Aorta (tissue), 5 donors: ENCODE measurements at regions not wholly inside any gene's neighbourhood (a gene's known extent, or its start where the extent isn't known, plus 50 kb on each side); places are given as distances from the start of the nearest gene placed in this dataset.

Experiments used
- ATAC-seq: fragments of 200-7000 bp; cut with Tn5 transposase; one replicate; pipeline ENCODE4 v1.9.1; 2022; ENCODE audit warnings: moderate library complexity; ENCODE audit not compliant: low FRiP score
- DNase-seq, 2 donors: peaks; one replicate each; pipeline ENCODE4 v3.0.0-alpha.2; 2020
- H3K27ac ChIP-seq, 2 donors: one replicate each; pipeline ENCODE4 v1.5.1; 2013; ENCODE audit warnings: low read length in 2 of 2, mild to moderate bottlenecking in 2 of 2, moderate library complexity in 2 of 2, control low read depth in 1 of 2, inconsistent platforms in 1 of 2, low read depth in 1 of 2
- H3K27me3 ChIP-seq, 2 donors: one replicate each; pipeline ENCODE4 v1.6.1; 2013; ENCODE audit warnings: control low read depth in 1 of 2, low read length in 1 of 2, mild to moderate bottlenecking in 1 of 2, moderate library complexity in 1 of 2; ENCODE audit not compliant: insufficient read depth in 2 of 2, control insufficient read depth in 1 of 2
- H3K36me3 ChIP-seq, 2 donors: one replicate each; pipeline ENCODE4 v1.6.1; 2013; ENCODE audit warnings: control low read depth in 1 of 2, low read length in 1 of 2, mild to moderate bottlenecking in 1 of 2; ENCODE audit not compliant: insufficient read depth in 2 of 2, control insufficient read depth in 1 of 2
- H3K4me1 ChIP-seq, 2 donors: one replicate each; pipeline ENCODE4 v1.6.1; 2013; ENCODE audit warnings: low read length in 2 of 2, control low read depth in 1 of 2, mild to moderate bottlenecking in 1 of 2, moderate library complexity in 1 of 2; ENCODE audit not compliant: insufficient read depth in 2 of 2, control insufficient read depth in 1 of 2
- H3K4me3 ChIP-seq, 2 donors: one replicate each; pipeline ENCODE4 v1.5.1; 2013; ENCODE audit warnings: low read length in 2 of 2, control low read depth in 1 of 2, mild to moderate bottlenecking in 1 of 2
- H3K9me3 ChIP-seq: one replicate; pipeline ENCODE4 v1.6.1; 2013; ENCODE audit warnings: mild to moderate bottlenecking, low read length; ENCODE audit not compliant: control insufficient read depth
- WGBS, 2 donors: extraction: QIAGEN DNeasy Blood & Tissue Kit; methylation state at CpG; one replicate each; pipeline ENCODE4 v1.1.7; 2013; 5-methylcytosine and 5-hydroxymethylcytosine counted together
- intact Hi-C, 2 donors: fragments of 100-400 bp; cut with DNase I; formaldehyde crosslinking; loops; one replicate each; pipeline versions ENCODE4 v1.14.2 to v1.15.0; 2022
- donor health status: healthy with polysubstance abuse.
- donor health status: Bipolar disorder and iron deficiency.
- donor health status: DM: no; HTN: no; CAD: no.
- donor health status: DM: no; HTN: no; CAD: no.
- donor health status: DM: yes; HTN: yes; CAD: no.

GRCh38 chr15:38871638-38872037 lies 307.0 kb upstream of the RASGRP1 start:
- Histone ChIP-seq H3K4me1 (no peaks in the 10 kb centered on the region), H3K27me3 (no peaks in the 10 kb centered on the region), H3K4me3 (no peak overlapping the region), H3K27ac (no peak overlapping the region), H3K36me3 (no peaks in the 10 kb centered on the region), H3K9me3 (peaks cover 3% of the 10 kb centered on the region)
- intact Hi-C loops = no loop called here
- no peak for ATAC-seq
- 98% methylated on average over 3 of the region's 3 CpGs for WGBS, 2 donors
- DNase-seq = no peak

GRCh38 chr15:38872732-38873131 lies 308.1 kb upstream of the RASGRP1 start:
- H3K4me3 ChIP-seq = no peak overlapping the region
- intact Hi-C loops = no loop called here
- DNase-seq = no peak
- H3K36me3 ChIP-seq = no peaks in the 10 kb centered on the region
- ATAC-seq = no peak
- no peaks in the 10 kb centered on the region for H3K27me3 ChIP-seq
- H3K4me1 ChIP-seq = no peaks in the 10 kb centered on the region
- no peak overlapping the region for H3K27ac ChIP-seq
- peaks cover 3% of the 10 kb centered on the region for H3K9me3 ChIP-seq
- WGBS, 2 donors = 94% methylated on average over 5 of the region's 5 CpGs

- H3K36me3 ChIP-seq = no peaks in the 10 kb centered on the region
- 80 to 85% methylated on average over 4 of the region's 4 CpGs for WGBS, 2 donors
- H3K4me1 ChIP-seq = no peaks in the 10 kb centered on the region
- ATAC-seq (no peak), DNase-seq (no peak)
- intact Hi-C loops = no loop called here
- peaks cover 3% of the 10 kb centered on the region for H3K9me3 ChIP-seq
- no peak overlapping the region for H3K27ac ChIP-seq
- H3K27me3 ChIP-seq = no peaks in the 10 kb centered on the region
- H3K4me3 ChIP-seq = no peak overlapping the region
Observed at GRCh38 chr15:38873158-38873557, 308.5 kb upstream of the RASGRP1 start.

GRCh38 chr15:38874464-38874863 lies 309.9 kb upstream of the RASGRP1 start:
- Histone ChIP-seq H3K36me3 (no peaks in the 10 kb centered on the region), H3K27me3 (no peaks in the 10 kb centered on the region), H3K9me3 (peaks cover 3% of the 10 kb centered on the region), H3K27ac (no peak overlapping the region), H3K4me3 (no peak overlapping the region), H3K4me1 (no peaks in the 10 kb centered on the region)
- no peak for DNase-seq
- intact Hi-C loops = no loop called here
- WGBS, 2 donors = 54 to 67% methylated on average over 5 of the region's 5 CpGs
- no peak for ATAC-seq

- 82 to 85% methylated on average over 6 of the region's 6 CpGs for WGBS, 2 donors
- Histone ChIP-seq H3K36me3 (no peaks in the 10 kb centered on the region), H3K27me3 (no peaks in the 10 kb centered on the region), H3K4me3 (no peak overlapping the region), H3K9me3 (peaks cover 1% of the 10 kb centered on the region), H3K4me1 (no peaks in the 10 kb centered on the region), H3K27ac (no peak overlapping the region)
- DNase-seq = no peak
- no peak for ATAC-seq
- intact Hi-C loops = no loop called here
Observed at GRCh38 chr15:38876211-38876610, 311.6 kb upstream of the RASGRP1 start.

GRCh38 chr15:38876621-38877020 lies 312.0 kb upstream of the RASGRP1 start:
- no peaks in the 10 kb centered on the region for H3K4me1 ChIP-seq
- intact Hi-C loops = no loop called here
- no peak overlapping the region for H3K27ac ChIP-seq
- H3K27me3 ChIP-seq = no peaks in the 10 kb centered on the region
- no peaks in the 10 kb centered on the region for H3K36me3 ChIP-seq
- DNase-seq (no peak), ATAC-seq (no peak)
- WGBS, 2 donors = 90 to 94% methylated on average over 3 of the region's 3 CpGs
- H3K9me3 ChIP-seq = peaks cover 1% of the 10 kb centered on the region
- H3K4me3 ChIP-seq = no peak overlapping the region

- DNase-seq = no peak
- H3K4me1 ChIP-seq = no peaks in the 10 kb centered on the region
- intact Hi-C loops = no loop called here
- no peak for ATAC-seq
- no peaks in the 10 kb centered on the region for H3K36me3 ChIP-seq
- H3K4me3 ChIP-seq = no peak overlapping the region
- H3K9me3 ChIP-seq = peaks cover 1% of the 10 kb centered on the region
- H3K27ac ChIP-seq = no peak overlapping the region
- no peaks in the 10 kb centered on the region for H3K27me3 ChIP-seq
- 68 to 73% methylated on average over 4 of the region's 4 CpGs for WGBS, 2 donors
Observed at GRCh38 chr15:38877471-38877870, 312.9 kb upstream of the RASGRP1 start.

GRCh38 chr15:38878026-38878425 lies 313.4 kb upstream of the RASGRP1 start:
- intact Hi-C loops = no loop called here
- no peaks in the 10 kb centered on the region for H3K36me3 ChIP-seq

GRCh38 chr15:38878926-38879325 lies 314.3 kb upstream of the RASGRP1 start:
- DNase-seq (no peak), ATAC-seq (no peak)
- intact Hi-C loops = no loop called here
- Histone ChIP-seq H3K4me3 (no peak overlapping the region), H3K27me3 (no peaks in the 10 kb centered on the region), H3K4me1 (no peaks in the 10 kb centered on the region), H3K36me3 (no peaks in the 10 kb centered on the region), H3K27ac (no peak overlapping the region), H3K9me3 (peaks cover 1% of the 10 kb centered on the region)
- 63 to 71% methylated on average over 2 of the region's 2 CpGs for WGBS, 2 donors

More at GRCh38 chr15:38878026-38878425, 313.4 kb upstream of the RASGRP1 start:
- Histone ChIP-seq H3K4me3 (no peak overlapping the region), H3K27ac (no peak overlapping the region), H3K9me3 (peaks cover 1% of the 10 kb centered on the region), H3K27me3 (no peaks in the 10 kb centered on the region), H3K4me1 (no peaks in the 10 kb centered on the region)
- ATAC-seq = no peak
- no peak for DNase-seq
